ENCODE measurements at regions not wholly inside any gene's neighbourhood (a gene's known extent, or its start where the extent isn't known, plus 50 kb on each side); places are given as distances from the start of the nearest gene placed in this dataset.

DNA sequence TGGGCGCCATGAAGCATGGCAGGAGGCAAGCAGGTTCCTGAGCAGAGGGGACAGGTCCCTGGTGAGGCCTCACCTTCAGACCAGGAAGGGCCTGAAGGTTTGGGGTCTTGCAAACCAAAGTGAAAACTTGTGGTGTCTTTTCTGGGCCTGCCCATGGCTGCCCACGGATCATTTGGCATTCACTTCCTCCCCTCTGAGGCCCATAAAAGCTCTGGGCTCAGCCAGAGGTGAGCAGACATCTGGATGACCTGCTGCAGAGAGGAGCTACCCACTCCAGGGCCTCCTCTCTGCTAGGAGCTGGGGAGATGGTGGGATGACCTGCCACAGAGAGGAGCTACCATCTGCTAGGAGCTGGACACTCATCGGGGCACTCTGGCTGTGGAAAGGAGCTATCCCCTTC is 112.9 kb upstream of the TMEM18 start:
- TF ChIP-seq, protein P1, sequence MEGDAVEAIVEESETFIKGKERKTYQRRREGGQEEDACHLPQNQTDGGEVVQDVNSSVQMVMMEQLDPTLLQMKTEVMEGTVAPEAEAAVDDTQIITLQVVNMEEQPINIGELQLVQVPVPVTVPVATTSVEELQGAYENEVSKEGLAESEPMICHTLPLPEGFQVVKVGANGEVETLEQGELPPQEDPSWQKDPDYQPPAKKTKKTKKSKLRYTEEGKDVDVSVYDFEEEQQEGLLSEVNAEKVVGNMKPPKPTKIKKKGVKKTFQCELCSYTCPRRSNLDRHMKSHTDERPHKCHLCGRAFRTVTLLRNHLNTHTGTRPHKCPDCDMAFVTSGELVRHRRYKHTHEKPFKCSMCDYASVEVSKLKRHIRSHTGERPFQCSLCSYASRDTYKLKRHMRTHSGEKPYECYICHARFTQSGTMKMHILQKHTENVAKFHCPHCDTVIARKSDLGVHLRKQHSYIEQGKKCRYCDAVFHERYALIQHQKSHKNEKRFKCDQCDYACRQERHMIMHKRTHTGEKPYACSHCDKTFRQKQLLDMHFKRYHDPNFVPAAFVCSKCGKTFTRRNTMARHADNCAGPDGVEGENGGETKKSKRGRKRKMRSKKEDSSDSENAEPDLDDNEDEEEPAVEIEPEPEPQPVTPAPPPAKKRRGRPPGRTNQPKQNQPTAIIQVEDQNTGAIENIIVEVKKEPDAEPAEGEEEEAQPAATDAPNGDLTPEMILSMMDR (IDR thresholded peaks at IDR 0.05) = no peak
- TF ChIP-seq POLR2A (IDR thresholded peaks at IDR 0.05) = no peak
